ENCODE measurements at regions not wholly inside any gene's neighbourhood (a gene's known extent, or its start where the extent isn't known, plus 50 kb on each side); places are given as distances from the start of the nearest gene placed in this dataset.
"Not testable (repeated sequence)": the region's sequence is repeated elsewhere in the genome, so short reads cannot be mapped to it uniquely, and the experiment has no call there.

GRCh38 chr6:28634411-28634760 is 108.7 kb downstream of the GPX5 start:
- Histone ChIP-seq H3K36me3 (no peaks in the 10 kb centered on the region), H3K9me3 (no peaks in the 10 kb centered on the region), H3K27me3 (peaks cover 15 to 37% (median 19%) of the 10 kb centered on the region in 3 donors), H3K4me3 (peak overlapping the region in 1 of 4 donors; percentile 13), H3K27ac (no peak overlapping the region), H3K4me1 (no peaks in the 10 kb centered on the region)
- intact Hi-C loops (cut with DNase I; ENCODE audit: low total_unique reads) (no loop called here), in situ Hi-C loops (cut with MboI; ENCODE audit: low sequenced_read_pairs in 4 of 4) (no loop called here)
- no peak for TF ChIP-seq POLR2A (IDR thresholded peaks at IDR 0.05)
- TF ChIP-seq, protein P1, sequence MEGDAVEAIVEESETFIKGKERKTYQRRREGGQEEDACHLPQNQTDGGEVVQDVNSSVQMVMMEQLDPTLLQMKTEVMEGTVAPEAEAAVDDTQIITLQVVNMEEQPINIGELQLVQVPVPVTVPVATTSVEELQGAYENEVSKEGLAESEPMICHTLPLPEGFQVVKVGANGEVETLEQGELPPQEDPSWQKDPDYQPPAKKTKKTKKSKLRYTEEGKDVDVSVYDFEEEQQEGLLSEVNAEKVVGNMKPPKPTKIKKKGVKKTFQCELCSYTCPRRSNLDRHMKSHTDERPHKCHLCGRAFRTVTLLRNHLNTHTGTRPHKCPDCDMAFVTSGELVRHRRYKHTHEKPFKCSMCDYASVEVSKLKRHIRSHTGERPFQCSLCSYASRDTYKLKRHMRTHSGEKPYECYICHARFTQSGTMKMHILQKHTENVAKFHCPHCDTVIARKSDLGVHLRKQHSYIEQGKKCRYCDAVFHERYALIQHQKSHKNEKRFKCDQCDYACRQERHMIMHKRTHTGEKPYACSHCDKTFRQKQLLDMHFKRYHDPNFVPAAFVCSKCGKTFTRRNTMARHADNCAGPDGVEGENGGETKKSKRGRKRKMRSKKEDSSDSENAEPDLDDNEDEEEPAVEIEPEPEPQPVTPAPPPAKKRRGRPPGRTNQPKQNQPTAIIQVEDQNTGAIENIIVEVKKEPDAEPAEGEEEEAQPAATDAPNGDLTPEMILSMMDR (IDR thresholded peaks at IDR 0.05 in 4 of 5, conservative IDR thresholded peaks at IDR 0.05 in 1 of 5) = no peak
- DNase-seq (no peak), ATAC-seq (no peak)

DNA sequence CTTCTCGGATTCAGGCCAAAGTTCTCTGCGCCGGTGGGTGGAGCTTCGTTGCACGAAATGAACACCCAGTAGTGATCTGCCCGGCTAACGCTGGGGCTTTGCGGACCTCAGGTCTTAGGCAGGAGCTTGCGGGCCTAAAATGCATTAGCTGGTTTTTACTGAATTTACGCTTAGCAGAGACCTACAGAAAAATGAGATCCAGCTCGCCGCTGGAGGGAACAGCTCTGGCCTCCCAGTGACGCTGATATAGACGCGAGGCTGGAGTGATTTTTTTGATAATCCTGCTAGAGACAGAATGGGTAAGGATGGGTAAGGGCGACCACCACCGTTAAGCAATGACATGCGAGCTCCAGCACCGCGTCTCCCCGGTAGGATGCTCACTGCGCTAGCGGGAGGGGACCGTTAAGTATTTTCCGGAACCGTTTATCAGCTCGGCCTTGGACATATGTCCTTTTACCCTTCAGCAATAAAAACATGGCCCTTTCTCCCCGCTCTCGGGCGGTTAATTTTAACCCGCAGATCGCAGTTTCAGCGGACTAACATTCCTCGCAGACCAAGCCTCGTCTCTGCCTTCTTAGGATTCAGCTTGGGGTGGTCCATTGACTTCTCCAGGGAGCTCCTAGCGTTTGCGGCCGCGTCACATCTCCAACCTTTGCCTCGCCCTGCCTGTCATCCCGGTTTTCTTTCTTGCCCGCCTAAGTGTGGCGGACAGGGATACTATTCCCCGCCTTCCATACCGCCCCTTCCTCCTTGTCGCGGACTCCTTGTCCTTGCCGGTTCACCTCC is 109.3 kb downstream of the GPX5 start:
- Histone ChIP-seq H3K27ac (no peak overlapping the region), H3K4me1 (no peaks in the 10 kb centered on the region), H3K36me3 (no peaks in the 10 kb centered on the region), H3K4me3 (peak overlapping the region in 2 of 4 donors; percentile 13 to 20), H3K9me3 (no peaks in the 10 kb centered on the region), H3K27me3 (peaks cover 15 to 42% (median 19%) of the 10 kb centered on the region in 3 donors)
- in situ Hi-C loops (cut with MboI; ENCODE audit: low sequenced_read_pairs in 4 of 4) (no loop called here), intact Hi-C loops (cut with DNase I; ENCODE audit: low total_unique reads) (no loop called here)
- DNase-seq = no peak
- no peak for TF ChIP-seq POLR2A (IDR thresholded peaks at IDR 0.05)
- TF ChIP-seq, protein P1 (IDR thresholded peaks at IDR 0.05 in 4 of 5, conservative IDR thresholded peaks at IDR 0.05 in 1 of 5) = no peak
- no peak for ATAC-seq

DNA sequence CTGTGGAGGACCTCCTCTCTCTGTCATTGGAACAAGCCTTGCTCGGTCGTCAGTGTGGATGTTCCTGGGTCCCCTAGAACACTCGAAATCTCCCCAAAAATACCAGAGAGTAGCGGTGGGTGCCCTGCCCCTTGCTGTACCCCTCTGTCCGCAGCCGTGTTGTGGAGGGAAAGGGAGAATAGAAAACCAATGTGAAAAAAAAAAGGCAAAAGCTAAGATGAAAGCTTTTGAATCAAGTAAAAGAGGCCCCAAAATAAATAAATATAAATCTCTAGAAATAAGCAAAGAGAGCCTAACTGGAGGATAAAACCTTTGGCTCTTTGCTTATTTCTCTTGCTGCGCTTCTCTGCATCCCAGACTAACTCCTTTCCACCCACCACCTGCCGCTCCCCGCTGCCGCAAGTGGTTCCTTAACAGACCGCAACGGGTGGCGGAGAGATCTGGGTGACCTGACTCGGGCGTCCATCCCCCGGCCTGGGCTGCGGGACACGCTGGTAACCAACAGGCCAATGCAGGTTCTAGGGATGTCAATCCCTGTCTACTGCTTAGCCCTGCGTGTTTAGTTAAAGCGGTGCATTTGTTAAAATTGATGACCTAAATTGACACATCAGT is 110.0 kb downstream of the GPX5 start:
- ATAC-seq = no peak
- intact Hi-C loops (cut with DNase I; ENCODE audit: low total_unique reads) = no loop called here
- no peaks in the 10 kb centered on the region for H3K36me3 ChIP-seq
- in situ Hi-C loops (cut with MboI; ENCODE audit: low sequenced_read_pairs in 4 of 4) = no loop called here
- TF ChIP-seq, protein P1 (IDR thresholded peaks at IDR 0.05 in 4 of 5, conservative IDR thresholded peaks at IDR 0.05 in 1 of 5) = no peak
- TF ChIP-seq POLR2A (IDR thresholded peaks at IDR 0.05) = no peak
- no peaks in the 10 kb centered on the region for H3K4me1 ChIP-seq
- H3K9me3 ChIP-seq = no peaks in the 10 kb centered on the region
- H3K27me3 ChIP-seq = peaks cover 15 to 42% (median 19%) of the 10 kb centered on the region in 3 donors
- H3K4me3 ChIP-seq = peak overlapping the region in 1 of 4 donors; percentile 20
- no peak overlapping the region for H3K27ac ChIP-seq
- DNase-seq = no peak

DNA sequence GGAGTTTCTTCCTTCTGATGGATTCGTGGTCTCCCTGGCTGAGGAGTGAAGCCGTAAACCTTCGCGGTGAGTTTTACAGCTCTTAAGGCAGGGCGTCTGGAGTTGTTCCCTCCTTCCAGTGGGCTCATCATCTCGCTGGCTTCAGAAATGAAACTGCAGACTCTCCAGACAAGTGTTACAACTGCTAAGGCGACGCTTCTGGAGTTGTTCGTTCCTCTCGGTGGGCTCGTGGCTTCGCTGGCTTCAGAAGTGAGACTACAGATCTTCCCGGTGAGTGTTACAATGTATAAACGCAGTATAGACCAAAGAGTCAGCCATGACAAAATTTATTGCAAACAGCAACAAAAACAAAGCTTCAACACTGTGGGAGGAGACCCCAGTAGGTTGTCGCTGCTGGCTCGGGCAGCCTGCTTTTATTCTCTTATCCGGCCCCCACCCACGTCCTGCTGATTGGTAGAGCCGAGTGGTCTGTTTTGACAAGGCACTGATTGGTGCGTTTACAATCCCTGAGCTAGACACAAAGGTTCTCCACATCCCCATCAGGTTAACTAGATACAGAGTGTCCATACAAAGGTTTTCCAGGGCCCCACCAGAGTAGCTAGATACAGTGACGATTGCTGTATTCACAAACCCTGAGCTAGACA is 113.2 kb downstream of the GPX5 start:
- intact Hi-C loops (cut with DNase I; ENCODE audit: low total_unique reads) = no loop called here
- Histone ChIP-seq H3K36me3 (no peaks in the 10 kb centered on the region), H3K27ac (no peak overlapping the region), H3K9me3 (no peaks in the 10 kb centered on the region), H3K4me1 (no peaks in the 10 kb centered on the region), H3K4me3 (no peak overlapping the region), H3K27me3 (peaks cover 15 to 38% (median 19%) of the 10 kb centered on the region in 3 donors)
- ATAC-seq = no peak
- TF ChIP-seq, protein P1 (IDR thresholded peaks at IDR 0.05 in 4 of 5, conservative IDR thresholded peaks at IDR 0.05 in 1 of 5) = no peak
- no peak for TF ChIP-seq POLR2A (IDR thresholded peaks at IDR 0.05)
- no peak for DNase-seq
- in situ Hi-C loops (cut with MboI; ENCODE audit: low sequenced_read_pairs in 4 of 4) = no loop called here

- H3K27ac ChIP-seq; H3K4me1 ChIP-seq; H3K36me3 ChIP-seq; H3K9me3 ChIP-seq; ATAC-seq; intact Hi-C loops (cut with DNase I; ENCODE audit: low total_unique reads); in situ Hi-C loops (cut with MboI; ENCODE audit: low sequenced_read_pairs in 4 of 4); DNase-seq; H3K4me3 ChIP-seq: not testable (repeated sequence)
- peaks cover 12 to 31% (median 17%) of the 10 kb centered on the region in 3 donors for H3K27me3 ChIP-seq
Observed at GRCh38 chr6:28639445-28640290, 114.0 kb downstream of the GPX5 start.
